Spinal cord (tissue), 9 donors: ENCODE measurements at regions not wholly inside any gene's neighbourhood (a gene's known extent, or its start where the extent isn't known, plus 50 kb on each side); places are given as distances from the start of the nearest gene placed in this dataset.

Experiments
- DNase-seq, 6 donors: peaks; one replicate each; pipeline versions ENCODE4 v3.0.0 to v3.0.0-alpha.2; 2013 to 2015; ENCODE audit warnings: low spot score in 6 of 6, low read depth in 4 of 6
- H3K27ac ChIP-seq: one replicate; pipeline ENCODE4 v1.5.1; 2013; ENCODE audit warnings: low read depth, low read length, control low read depth
- H3K27me3 ChIP-seq: one replicate; pipeline ENCODE4 v1.6.1; 2013; ENCODE audit warnings: low read length; ENCODE audit not compliant: control insufficient read depth, insufficient read depth
- H3K36me3 ChIP-seq: one replicate; pipeline ENCODE4 v1.6.1; 2013; ENCODE audit warnings: low read length; ENCODE audit not compliant: control insufficient read depth, insufficient read depth
- H3K4me1 ChIP-seq: one replicate; pipeline ENCODE4 v1.6.1; 2013; ENCODE audit warnings: low read length; ENCODE audit not compliant: control insufficient read depth, insufficient read depth
- H3K4me3 ChIP-seq: one replicate; pipeline ENCODE4 v1.5.1; 2013; ENCODE audit warnings: low read depth, low read length, control low read depth
- H3K9me3 ChIP-seq: one replicate; pipeline ENCODE4 v1.6.1; 2013; ENCODE audit warnings: low read length; ENCODE audit not compliant: control insufficient read depth, insufficient read depth
- WGBS: methylation state at CpG from one replicate; pipeline ENCODE4 v1.1.5; 2013; ENCODE audit warnings: missing lambda C conversion rate; ENCODE audit not compliant: insufficient coverage; 5-methylcytosine and 5-hydroxymethylcytosine counted together
- donor health status: healthy.

- 86% methylated on average over 5 of the region's 6 CpGs for WGBS
- Histone ChIP-seq H3K27me3 (peaks cover 13% of the 10 kb centered on the region), H3K4me1 (peaks cover 2% of the 10 kb centered on the region), H3K9me3 (no peaks in the 10 kb centered on the region), H3K27ac (no peak overlapping the region), H3K4me3 (no peak overlapping the region), H3K36me3 (no peaks in the 10 kb centered on the region)
- no peak for DNase-seq
Measured at GRCh38 chr20:20831794-20832193, 119.3 kb upstream of the RALGAPA2 start.

GRCh38 chr20:20829681-20830080, 117.2 kb upstream of the RALGAPA2 start:
- Histone ChIP-seq H3K27ac (no peak overlapping the region), H3K27me3 (peaks cover 9% of the 10 kb centered on the region), H3K4me1 (peaks cover 10% of the 10 kb centered on the region), H3K4me3 (no peak overlapping the region), H3K36me3 (no peaks in the 10 kb centered on the region), H3K9me3 (no peaks in the 10 kb centered on the region)
- DNase-seq, result no peak
- WGBS, result 91% methylated on average over 2 of the region's 2 CpGs

- WGBS, result no CpG with 5 or more reads among the region's 4 CpGs
- Histone ChIP-seq H3K27ac (no peak overlapping the region), H3K36me3 (no peaks in the 10 kb centered on the region), H3K4me1 (peaks cover 11% of the 10 kb centered on the region), H3K4me3 (no peak overlapping the region), H3K9me3 (no peaks in the 10 kb centered on the region), H3K27me3 (peaks cover 6% of the 10 kb centered on the region)
- no peak for DNase-seq
Measured at GRCh38 chr20:20827992-20828597, 115.7 kb upstream of the RALGAPA2 start.

GRCh38 chr20:20824924-20825584, 112.6 kb upstream of the RALGAPA2 start:
- 23% methylated on average over 16 of the region's 18 CpGs for WGBS
- peak in 4 of 6 donors; percentile 20 to 79 (median 48) for DNase-seq
- H3K27me3 ChIP-seq, result peaks cover 11% of the 10 kb centered on the region
- H3K27ac ChIP-seq, result no peak overlapping the region
- no peaks in the 10 kb centered on the region for H3K9me3 ChIP-seq
- no peak overlapping the region for H3K4me3 ChIP-seq
- peaks cover 11% of the 10 kb centered on the region for H3K4me1 ChIP-seq
- no peaks in the 10 kb centered on the region for H3K36me3 ChIP-seq

- no peaks in the 10 kb centered on the region for H3K9me3 ChIP-seq
- no peaks in the 10 kb centered on the region for H3K36me3 ChIP-seq
- H3K27ac ChIP-seq, result no peak overlapping the region
- WGBS, result 80% methylated on average over 11 of the region's 11 CpGs
- peaks cover 11% of the 10 kb centered on the region for H3K4me1 ChIP-seq
- no peak for DNase-seq
- peaks cover 11% of the 10 kb centered on the region for H3K27me3 ChIP-seq
- no peak overlapping the region for H3K4me3 ChIP-seq
Measured at GRCh38 chr20:20823476-20823881, 111.0 kb upstream of the RALGAPA2 start.

- DNase-seq, result no peak
- Histone ChIP-seq H3K36me3 (no peaks in the 10 kb centered on the region), H3K9me3 (no peaks in the 10 kb centered on the region), H3K4me1 (peaks cover 8% of the 10 kb centered on the region), H3K4me3 (no peak overlapping the region), H3K27me3 (peaks cover 5% of the 10 kb centered on the region), H3K27ac (no peak overlapping the region)
- 75% methylated on average over 7 of the region's 12 CpGs for WGBS
Measured at GRCh38 chr20:20821484-20822260, 109.2 kb upstream of the RALGAPA2 start.

- Histone ChIP-seq H3K4me1 (peaks cover 8% of the 10 kb centered on the region), H3K27ac (no peak overlapping the region), H3K27me3 (peaks cover 5% of the 10 kb centered on the region), H3K36me3 (no peaks in the 10 kb centered on the region), H3K4me3 (no peak overlapping the region), H3K9me3 (no peaks in the 10 kb centered on the region)
- no peak for DNase-seq
- no CpG with 5 or more reads among the region's 9 CpGs for WGBS
Measured at GRCh38 chr20:20820785-20821483, 108.5 kb upstream of the RALGAPA2 start.

GRCh38 chr20:20820104-20820503, 107.7 kb upstream of the RALGAPA2 start:
- H3K27me3 ChIP-seq, result peaks cover 5% of the 10 kb centered on the region
- 36% methylated on average over 5 of the region's 10 CpGs for WGBS
- H3K4me3 ChIP-seq, result no peak overlapping the region
- no peaks in the 10 kb centered on the region for H3K9me3 ChIP-seq
- H3K36me3 ChIP-seq, result no peaks in the 10 kb centered on the region
- H3K27ac ChIP-seq, result no peak overlapping the region
- peaks cover 5% of the 10 kb centered on the region for H3K4me1 ChIP-seq
- no peak for DNase-seq

GRCh38 chr20:20816969-20817755, 104.7 kb upstream of the RALGAPA2 start:
- DNase-seq, result peak in 1 of 6 donors; percentile 67
- H3K9me3 ChIP-seq, result no peaks in the 10 kb centered on the region
- no peaks in the 10 kb centered on the region for H3K36me3 ChIP-seq
- H3K27me3 ChIP-seq, result peaks cover 5% of the 10 kb centered on the region
- no peak overlapping the region for H3K4me3 ChIP-seq
- no peak overlapping the region for H3K27ac ChIP-seq
- 37% methylated on average over 3 of the region's 4 CpGs for WGBS
- H3K4me1 ChIP-seq, result no peaks in the 10 kb centered on the region
